ENCODE measurements at regions not wholly inside any gene's neighbourhood (a gene's known extent, or its start where the extent isn't known, plus 50 kb on each side); places are given as distances from the start of the nearest gene placed in this dataset.

DNA sequence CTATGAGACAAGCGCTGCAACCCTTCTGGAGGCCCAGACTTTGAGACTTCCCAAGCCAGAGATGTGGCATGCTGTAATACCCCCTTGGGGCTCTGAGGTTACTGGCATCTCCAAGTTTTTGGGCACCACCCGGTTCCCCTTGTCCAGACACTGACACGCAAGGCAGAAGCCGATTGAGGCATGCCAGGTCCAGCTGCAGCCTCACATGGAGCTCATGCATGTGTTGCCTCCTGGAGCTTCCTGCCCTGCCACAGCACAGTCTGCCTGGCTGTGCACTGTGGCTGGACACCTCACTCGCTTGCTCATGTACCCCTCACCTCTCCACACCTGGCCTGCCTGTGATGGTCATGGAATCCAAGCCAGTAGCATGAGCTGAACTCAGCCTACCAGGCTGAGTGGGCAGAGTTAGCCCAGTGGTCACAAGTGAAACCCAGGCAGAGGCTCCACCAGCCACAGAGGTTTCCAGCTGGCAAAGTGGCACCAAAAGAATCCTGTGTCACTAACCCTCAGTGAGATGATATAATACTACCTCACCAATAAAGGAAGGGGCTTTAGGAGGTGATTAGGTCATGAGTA is 789.2 kb upstream of the INTU start:
- no peaks in the 10 kb centered on the region for H3K9me2 ChIP-seq (replicated peaks; ENCODE audit: insufficient read depth, low read length)
- no peak overlapping the region for H3K9ac ChIP-seq (ENCODE audit: low read length)
- no peak overlapping the region for H3K4me3 ChIP-seq (ENCODE audit: low read length)
- no peaks in the 10 kb centered on the region for H3K4me1 ChIP-seq (ENCODE audit: low read length)
- no peaks in the 10 kb centered on the region for H4K20me1 ChIP-seq (ENCODE audit: insufficient read depth, low read length)
- H3K27me3 ChIP-seq (replicated peaks; ENCODE audit: insufficient read depth, low read length) = no peaks in the 10 kb centered on the region
- H3K27ac ChIP-seq (ENCODE audit: low read length) = no peak overlapping the region
- H2AFZ ChIP-seq (ENCODE audit: low read length) = no peak overlapping the region
- no peak overlapping the region for H3K4me2 ChIP-seq (ENCODE audit: low read depth, low read length)
- TF ChIP-seq EZH2phosphoT487 (IDR thresholded peaks at IDR 0.05; ENCODE audit: low read length) (no peak), EZH2 (optimal IDR thresholded peaks at IDR 0.05; ENCODE audit: low read depth, low read length) (no peak)
- TF ChIP-seq, protein P1, sequence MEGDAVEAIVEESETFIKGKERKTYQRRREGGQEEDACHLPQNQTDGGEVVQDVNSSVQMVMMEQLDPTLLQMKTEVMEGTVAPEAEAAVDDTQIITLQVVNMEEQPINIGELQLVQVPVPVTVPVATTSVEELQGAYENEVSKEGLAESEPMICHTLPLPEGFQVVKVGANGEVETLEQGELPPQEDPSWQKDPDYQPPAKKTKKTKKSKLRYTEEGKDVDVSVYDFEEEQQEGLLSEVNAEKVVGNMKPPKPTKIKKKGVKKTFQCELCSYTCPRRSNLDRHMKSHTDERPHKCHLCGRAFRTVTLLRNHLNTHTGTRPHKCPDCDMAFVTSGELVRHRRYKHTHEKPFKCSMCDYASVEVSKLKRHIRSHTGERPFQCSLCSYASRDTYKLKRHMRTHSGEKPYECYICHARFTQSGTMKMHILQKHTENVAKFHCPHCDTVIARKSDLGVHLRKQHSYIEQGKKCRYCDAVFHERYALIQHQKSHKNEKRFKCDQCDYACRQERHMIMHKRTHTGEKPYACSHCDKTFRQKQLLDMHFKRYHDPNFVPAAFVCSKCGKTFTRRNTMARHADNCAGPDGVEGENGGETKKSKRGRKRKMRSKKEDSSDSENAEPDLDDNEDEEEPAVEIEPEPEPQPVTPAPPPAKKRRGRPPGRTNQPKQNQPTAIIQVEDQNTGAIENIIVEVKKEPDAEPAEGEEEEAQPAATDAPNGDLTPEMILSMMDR (IDR thresholded peaks at IDR 0.05; ENCODE audit: low read length) = no peak
- H3K9me3 ChIP-seq (replicated peaks; ENCODE audit: insufficient read depth, low read length) = no peaks in the 10 kb centered on the region
- DNase-seq = no peak
- H3F3A ChIP-seq (ENCODE audit: insufficient read depth, low read length) = no peaks in the 10 kb centered on the region
- H3K36me3 ChIP-seq (replicated peaks; ENCODE audit: insufficient read depth, low read length) = no peaks in the 10 kb centered on the region
- no peaks in the 10 kb centered on the region for H3K79me2 ChIP-seq (ENCODE audit: low read length)

DNA sequence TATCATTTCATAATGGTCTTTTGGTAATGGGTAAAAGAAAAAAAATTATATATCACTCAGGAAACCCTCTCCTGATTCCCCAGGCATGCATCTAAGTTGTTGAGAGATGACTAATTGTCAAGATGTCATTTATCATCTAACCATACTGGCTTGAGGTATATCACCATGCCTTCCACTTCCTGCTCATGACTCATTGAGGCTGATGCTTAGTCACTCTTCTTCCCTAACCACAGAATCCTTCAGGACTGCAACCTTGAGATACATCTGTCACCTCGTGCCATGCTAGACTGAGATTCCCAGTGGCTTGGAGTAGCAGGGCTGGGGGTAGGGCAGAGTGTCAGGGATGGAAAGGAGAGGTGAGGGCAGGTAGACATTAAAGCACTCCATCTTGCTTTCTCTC is 782.5 kb upstream of the INTU start:
- H2AFZ ChIP-seq (ENCODE audit: low read length) = no peak overlapping the region
- no peaks in the 10 kb centered on the region for H3K9me2 ChIP-seq (replicated peaks; ENCODE audit: insufficient read depth, low read length)
- no peak overlapping the region for H3K27ac ChIP-seq (ENCODE audit: low read length)
- DNase-seq = no peak
- TF ChIP-seq EZH2 (optimal IDR thresholded peaks at IDR 0.05; ENCODE audit: low read depth, low read length) (no peak), EZH2phosphoT487 (IDR thresholded peaks at IDR 0.05; ENCODE audit: low read length) (no peak)
- TF ChIP-seq, protein P1 (IDR thresholded peaks at IDR 0.05; ENCODE audit: low read length) = no peak
- no peaks in the 10 kb centered on the region for H3K9me3 ChIP-seq (replicated peaks; ENCODE audit: insufficient read depth, low read length)
- H3K9ac ChIP-seq (ENCODE audit: low read length) = no peak overlapping the region
- H3K4me3 ChIP-seq (ENCODE audit: low read length) = no peak overlapping the region
- no peaks in the 10 kb centered on the region for H3K79me2 ChIP-seq (ENCODE audit: low read length)
- H3K36me3 ChIP-seq (replicated peaks; ENCODE audit: insufficient read depth, low read length) = no peaks in the 10 kb centered on the region
- no peaks in the 10 kb centered on the region for H3K27me3 ChIP-seq (replicated peaks; ENCODE audit: insufficient read depth, low read length)
- 0 out of 2 replicates have a peak, but pooled peaks cover 3% of the 10 kb centered on the region for H3K4me1 ChIP-seq (ENCODE audit: low read length)
- no peak overlapping the region for H3K4me2 ChIP-seq (ENCODE audit: low read depth, low read length)
- H3F3A ChIP-seq (ENCODE audit: insufficient read depth, low read length) = no peaks in the 10 kb centered on the region
- no peaks in the 10 kb centered on the region for H4K20me1 ChIP-seq (ENCODE audit: insufficient read depth, low read length)

DNA sequence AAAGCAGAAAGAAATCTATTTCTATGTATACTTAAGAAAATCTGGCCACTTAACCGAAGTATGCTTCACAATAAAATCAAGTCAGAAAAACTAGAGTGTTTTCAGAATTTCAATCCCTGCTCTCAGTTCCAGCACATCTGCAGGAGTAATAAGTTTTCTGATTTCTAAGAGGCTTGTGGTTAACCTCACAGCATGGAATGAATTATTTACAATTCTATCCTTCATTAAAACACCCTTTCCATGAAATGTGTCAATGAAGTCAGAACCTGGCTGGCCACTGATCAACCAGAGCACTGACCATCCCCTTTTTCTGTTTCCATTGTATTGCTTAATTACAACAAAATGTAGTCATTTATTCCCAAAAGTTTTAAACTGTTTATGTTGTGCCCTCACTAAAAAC is 781.4 kb upstream of the INTU start:
- no peaks in the 10 kb centered on the region for H3K36me3 ChIP-seq (replicated peaks; ENCODE audit: insufficient read depth, low read length)
- H3K9me3 ChIP-seq (replicated peaks; ENCODE audit: insufficient read depth, low read length) = no peaks in the 10 kb centered on the region
- DNase-seq = no peak
- 0 out of 2 replicates have a peak, but pooled peaks cover 3% of the 10 kb centered on the region for H3K4me1 ChIP-seq (ENCODE audit: low read length)
- H3K27ac ChIP-seq (ENCODE audit: low read length) = no peak overlapping the region
- no peak overlapping the region for H3K9ac ChIP-seq (ENCODE audit: low read length)
- no peak overlapping the region for H3K4me2 ChIP-seq (ENCODE audit: low read depth, low read length)
- H3K9me2 ChIP-seq (replicated peaks; ENCODE audit: insufficient read depth, low read length) = no peaks in the 10 kb centered on the region
- no peaks in the 10 kb centered on the region for H3K79me2 ChIP-seq (ENCODE audit: low read length)
- no peak overlapping the region for H2AFZ ChIP-seq (ENCODE audit: low read length)
- H3F3A ChIP-seq (ENCODE audit: insufficient read depth, low read length) = no peaks in the 10 kb centered on the region
- no peaks in the 10 kb centered on the region for H3K27me3 ChIP-seq (replicated peaks; ENCODE audit: insufficient read depth, low read length)
- H3K4me3 ChIP-seq (ENCODE audit: low read length) = no peak overlapping the region
- no peak for TF ChIP-seq EZH2 (optimal IDR thresholded peaks at IDR 0.05; ENCODE audit: low read depth, low read length)
- TF ChIP-seq, protein P1 (IDR thresholded peaks at IDR 0.05; ENCODE audit: low read length) = no peak
- no peaks in the 10 kb centered on the region for H4K20me1 ChIP-seq (ENCODE audit: insufficient read depth, low read length)
